ENCODE measurements at regions not wholly inside any gene's neighbourhood (a gene's known extent, or its start where the extent isn't known, plus 50 kb on each side); places are given as distances from the start of the nearest gene placed in this dataset.
"Not testable (repeated sequence)": the region's sequence is repeated elsewhere in the genome, so short reads cannot be mapped to it uniquely, and the experiment has no call there.

GRCh38 chr11:112623057-112623456, 338.2 kb upstream of the NCAM1 start:
- DNase-seq: peak; percentile 48

- no peak for DNase-seq
Measured at GRCh38 chr11:112624431-112624830, 336.8 kb upstream of the NCAM1 start.

- not testable (repeated sequence) for DNase-seq
Measured at GRCh38 chr11:112624971-112625370, 336.2 kb upstream of the NCAM1 start.

- DNase-seq: no peak
Measured at GRCh38 chr11:112625814-112626213, 335.4 kb upstream of the NCAM1 start.

GRCh38 chr11:112626731-112627130, 334.5 kb upstream of the NCAM1 start:
- DNase-seq: no peak

GRCh38 chr11:112627588-112628045, 333.6 kb upstream of the NCAM1 start:
- DNase-seq: peak; percentile 53

- no peak for DNase-seq
Measured at GRCh38 chr11:112628676-112629075, 332.5 kb upstream of the NCAM1 start.

GRCh38 chr11:112630496-112630895, 330.7 kb upstream of the NCAM1 start:
- DNase-seq: peak; percentile 26

- DNase-seq: no peak
Measured at GRCh38 chr11:112631333-112631732, 329.9 kb upstream of the NCAM1 start.

GRCh38 chr11:112632866-112633505, 328.2 kb upstream of the NCAM1 start:
- DNase-seq: no peak

GRCh38 chr11:112634551-112634950, 326.7 kb upstream of the NCAM1 start:
- no peak for DNase-seq

GRCh38 chr11:112634995-112635737, 326.1 kb upstream of the NCAM1 start:
- no peak for DNase-seq

GRCh38 chr11:112637076-112637475, 324.1 kb upstream of the NCAM1 start:
- DNase-seq: no peak

- DNase-seq: no peak
Measured at GRCh38 chr11:112637876-112638275, 323.3 kb upstream of the NCAM1 start.

- DNase-seq: no peak
Measured at GRCh38 chr11:112639469-112639868, 321.8 kb upstream of the NCAM1 start.

GRCh38 chr11:112643416-112643815, 317.8 kb upstream of the NCAM1 start:
- DNase-seq: no peak

GRCh38 chr11:112644410-112645131, 316.6 kb upstream of the NCAM1 start:
- no peak for DNase-seq

GRCh38 chr11:112649856-112650255, 311.4 kb upstream of the NCAM1 start:
- no peak for DNase-seq

GRCh38 chr11:112650527-112650926, 310.7 kb upstream of the NCAM1 start:
- DNase-seq: no peak

GRCh38 chr11:112651386-112651785, 309.8 kb upstream of the NCAM1 start:
- DNase-seq: no peak

GRCh38 chr11:112652786-112653390, 308.3 kb upstream of the NCAM1 start:
- no peak for DNase-seq

GRCh38 chr11:112655371-112655770, 305.8 kb upstream of the NCAM1 start:
- DNase-seq: no peak

- no peak for DNase-seq
Measured at GRCh38 chr11:112656772-112657428, 304.3 kb upstream of the NCAM1 start.

All from inflammatory macrophage treated with lipopolysaccharide for 4 hours (primary cell).